ENCODE measurements at regions not wholly inside any gene's neighbourhood (a gene's known extent, or its start where the extent isn't known, plus 50 kb on each side); places are given as distances from the start of the nearest gene placed in this dataset.

- DNase-seq (ENCODE audit: low read depth) = peak; percentile 36
- H3K4me3 ChIP-seq (ENCODE audit: low read length) = no peak overlapping the region
- TF ChIP-seq CTCF (conservative IDR thresholded peaks at IDR 0.05; ENCODE audit: low read length) = peak; percentile 29; the same call in 1 of the 2 replicates
Measured at GRCh38 chr2:144152817-144153271, 367.1 kb downstream of the ZEB2 start.

- DNase-seq (ENCODE audit: low read depth) = no peak
- no peak overlapping the region for H3K4me3 ChIP-seq (ENCODE audit: low read length)
- TF ChIP-seq CTCF (conservative IDR thresholded peaks at IDR 0.05; ENCODE audit: low read length) = no peak
Measured at GRCh38 chr2:144151851-144152250, 368.1 kb downstream of the ZEB2 start.

GRCh38 chr2:144151405-144151804 is 368.5 kb downstream of the ZEB2 start:
- DNase-seq (ENCODE audit: low read depth) = no peak
- no peak for TF ChIP-seq CTCF (conservative IDR thresholded peaks at IDR 0.05; ENCODE audit: low read length)
- H3K4me3 ChIP-seq (ENCODE audit: low read length) = no peak overlapping the region

GRCh38 chr2:144147356-144147755 is 372.6 kb downstream of the ZEB2 start:
- no peak for TF ChIP-seq CTCF (conservative IDR thresholded peaks at IDR 0.05; ENCODE audit: low read length)
- no peak overlapping the region for H3K4me3 ChIP-seq (ENCODE audit: low read length)

GRCh38 chr2:144146876-144147275 is 373.0 kb downstream of the ZEB2 start:
- no peak for DNase-seq (ENCODE audit: low read depth)
- no peak overlapping the region for H3K4me3 ChIP-seq (ENCODE audit: low read length)
- TF ChIP-seq CTCF (conservative IDR thresholded peaks at IDR 0.05; ENCODE audit: low read length) = no peak

More at GRCh38 chr2:144147356-144147755, 372.6 kb downstream of the ZEB2 start:
- peak; percentile 9 for DNase-seq (ENCODE audit: low read depth)

- no peak overlapping the region for H3K4me3 ChIP-seq (ENCODE audit: low read length)
- no peak for TF ChIP-seq CTCF (conservative IDR thresholded peaks at IDR 0.05; ENCODE audit: low read length)
- DNase-seq (ENCODE audit: low read depth) = no peak
Measured at GRCh38 chr2:144146076-144146475, 373.8 kb downstream of the ZEB2 start.

GRCh38 chr2:144143294-144144151 is 376.4 kb downstream of the ZEB2 start:
- no peak for DNase-seq (ENCODE audit: low read depth)
- H3K4me3 ChIP-seq (ENCODE audit: low read length) = no peak overlapping the region
- no peak for TF ChIP-seq CTCF (conservative IDR thresholded peaks at IDR 0.05; ENCODE audit: low read length)
